ENCODE measurements at regions not wholly inside any gene's neighbourhood (a gene's known extent, or its start where the extent isn't known, plus 50 kb on each side); places are given as distances from the start of the nearest gene placed in this dataset.

GRCh38 chr1:82318265-82318664 lies 517.5 kb downstream of the ADGRL2 start:
- TF ChIP-seq TCF12 (IDR thresholded peaks at IDR 0.05; ENCODE audit: low read depth) (no peak), FOXM1 (IDR thresholded peaks at IDR 0.05; ENCODE audit: borderline replicate concordance, low read depth) (no peak), TEAD4 (IDR thresholded peaks at IDR 0.05) (no peak), EP300 (IDR thresholded peaks at IDR 0.05; ENCODE audit: borderline replicate concordance) (no peak), CEBPB (IDR thresholded peaks at IDR 0.05) (no peak), RAD21 (IDR thresholded peaks at IDR 0.05; ENCODE audit: low read depth) (no peak), MAX (IDR thresholded peaks at IDR 0.05) (no peak), TAF1 (IDR thresholded peaks at IDR 0.05; ENCODE audit: low read depth) (no peak), YY1 (IDR thresholded peaks at IDR 0.05; ENCODE audit: low read depth) (no peak), ZBTB7A (IDR thresholded peaks at IDR 0.05; ENCODE audit: low read depth) (no peak), USF1 (IDR thresholded peaks at IDR 0.05) (no peak)
- TF ChIP-seq, protein P1, sequence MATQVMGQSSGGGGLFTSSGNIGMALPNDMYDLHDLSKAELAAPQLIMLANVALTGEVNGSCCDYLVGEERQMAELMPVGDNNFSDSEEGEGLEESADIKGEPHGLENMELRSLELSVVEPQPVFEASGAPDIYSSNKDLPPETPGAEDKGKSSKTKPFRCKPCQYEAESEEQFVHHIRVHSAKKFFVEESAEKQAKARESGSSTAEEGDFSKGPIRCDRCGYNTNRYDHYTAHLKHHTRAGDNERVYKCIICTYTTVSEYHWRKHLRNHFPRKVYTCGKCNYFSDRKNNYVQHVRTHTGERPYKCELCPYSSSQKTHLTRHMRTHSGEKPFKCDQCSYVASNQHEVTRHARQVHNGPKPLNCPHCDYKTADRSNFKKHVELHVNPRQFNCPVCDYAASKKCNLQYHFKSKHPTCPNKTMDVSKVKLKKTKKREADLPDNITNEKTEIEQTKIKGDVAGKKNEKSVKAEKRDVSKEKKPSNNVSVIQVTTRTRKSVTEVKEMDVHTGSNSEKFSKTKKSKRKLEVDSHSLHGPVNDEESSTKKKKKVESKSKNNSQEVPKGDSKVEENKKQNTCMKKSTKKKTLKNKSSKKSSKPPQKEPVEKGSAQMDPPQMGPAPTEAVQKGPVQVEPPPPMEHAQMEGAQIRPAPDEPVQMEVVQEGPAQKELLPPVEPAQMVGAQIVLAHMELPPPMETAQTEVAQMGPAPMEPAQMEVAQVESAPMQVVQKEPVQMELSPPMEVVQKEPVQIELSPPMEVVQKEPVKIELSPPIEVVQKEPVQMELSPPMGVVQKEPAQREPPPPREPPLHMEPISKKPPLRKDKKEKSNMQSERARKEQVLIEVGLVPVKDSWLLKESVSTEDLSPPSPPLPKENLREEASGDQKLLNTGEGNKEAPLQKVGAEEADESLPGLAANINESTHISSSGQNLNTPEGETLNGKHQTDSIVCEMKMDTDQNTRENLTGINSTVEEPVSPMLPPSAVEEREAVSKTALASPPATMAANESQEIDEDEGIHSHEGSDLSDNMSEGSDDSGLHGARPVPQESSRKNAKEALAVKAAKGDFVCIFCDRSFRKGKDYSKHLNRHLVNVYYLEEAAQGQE (IDR thresholded peaks at IDR 0.05; ENCODE audit: low read depth) = no peak

Data from Ishikawa (cell line).